ENCODE measurements at regions not wholly inside any gene's neighbourhood (a gene's known extent, or its start where the extent isn't known, plus 50 kb on each side); places are given as distances from the start of the nearest gene placed in this dataset.

- H3K9ac ChIP-seq (ENCODE audit: low read length), result no peak overlapping the region
- no peak overlapping the region for H2AFZ ChIP-seq (ENCODE audit: low read depth, low read length)
- no peaks in the 10 kb centered on the region for H3K27me3 ChIP-seq (ENCODE audit: insufficient read depth, low read depth, low read length)
- H4K20me1 ChIP-seq (ENCODE audit: insufficient read depth), result no peaks in the 10 kb centered on the region
- no peak overlapping the region for H3K4me3 ChIP-seq (ENCODE audit: low read length)
- no peaks in the 10 kb centered on the region for H3F3A ChIP-seq (ENCODE audit: insufficient read depth, low read length, poor library complexity, severe bottlenecking)
- no peaks in the 10 kb centered on the region for H3K9me2 ChIP-seq (ENCODE audit: insufficient read depth, low read length)
- H3K79me2 ChIP-seq (replicated peaks; ENCODE audit: insufficient read depth, low read length), result no peaks in the 10 kb centered on the region
- no peak overlapping the region for H3K4me2 ChIP-seq (ENCODE audit: low read length)
- no peaks in the 10 kb centered on the region for H3K9me3 ChIP-seq (ENCODE audit: low read length)
- no peaks in the 10 kb centered on the region for H3K36me3 ChIP-seq (ENCODE audit: insufficient read depth, low read length)
- TF ChIP-seq REST (IDR thresholded peaks at IDR 0.05; ENCODE audit: borderline replicate concordance) (peak; percentile 52), CTCF (IDR thresholded peaks at IDR 0.05; ENCODE audit: poor library complexity, severe bottlenecking) (no peak)
- no peak overlapping the region for H3K27ac ChIP-seq (ENCODE audit: low read length)
Observed at GRCh38 chr2:236994361-236994760, 91.3 kb upstream of the COPS8 start.

GRCh38 chr2:236997069-236997715 lies 88.5 kb upstream of the COPS8 start:
- H3K36me3 ChIP-seq (ENCODE audit: insufficient read depth, low read length), result no peaks in the 10 kb centered on the region
- H2AFZ ChIP-seq (ENCODE audit: low read depth, low read length), result no peak overlapping the region
- TF ChIP-seq POLR2AphosphoS5 (IDR thresholded peaks at IDR 0.05) (peak; percentile 21), SMC3 (conservative IDR thresholded peaks at IDR 0.05; ENCODE audit: poor library complexity) (no peak)
- no peaks in the 10 kb centered on the region for H3F3A ChIP-seq (ENCODE audit: insufficient read depth, low read length, poor library complexity, severe bottlenecking)
- no peaks in the 10 kb centered on the region for H3K9me2 ChIP-seq (ENCODE audit: insufficient read depth, low read length)
- H3K4me2 ChIP-seq (ENCODE audit: low read length), result no peak overlapping the region
- H3K9ac ChIP-seq (ENCODE audit: low read length), result no peak overlapping the region
- H3K27me3 ChIP-seq (ENCODE audit: insufficient read depth, low read depth, low read length), result no peaks in the 10 kb centered on the region
- H3K79me2 ChIP-seq (replicated peaks; ENCODE audit: insufficient read depth, low read length), result no peaks in the 10 kb centered on the region
- no peaks in the 10 kb centered on the region for H3K9me3 ChIP-seq (ENCODE audit: low read length)
- H3K27ac ChIP-seq (ENCODE audit: low read length), result no peak overlapping the region
- H4K20me1 ChIP-seq (ENCODE audit: insufficient read depth), result no peaks in the 10 kb centered on the region
- H3K4me3 ChIP-seq (ENCODE audit: low read length), result no peak overlapping the region

- no peak overlapping the region for H3K4me3 ChIP-seq (ENCODE audit: low read length)
- H4K20me1 ChIP-seq (ENCODE audit: insufficient read depth), result no peaks in the 10 kb centered on the region
- TF ChIP-seq EZH2 (IDR thresholded peaks at IDR 0.05; ENCODE audit: borderline replicate concordance, insufficient read depth, low read length, poor library complexity, severe bottlenecking), result no peak
- TF ChIP-seq MXI1 (conservative IDR thresholded peaks at IDR 0.05; ENCODE audit: poor library complexity, severe bottlenecking), result no peak
- H3K9ac ChIP-seq (ENCODE audit: low read length), result no peak overlapping the region
- H3K4me2 ChIP-seq (ENCODE audit: low read length), result no peak overlapping the region
- H3K9me3 ChIP-seq (ENCODE audit: low read length), result no peaks in the 10 kb centered on the region
- H3K27me3 ChIP-seq (ENCODE audit: insufficient read depth, low read depth, low read length), result no peaks in the 10 kb centered on the region
- no peaks in the 10 kb centered on the region for H3K9me2 ChIP-seq (ENCODE audit: insufficient read depth, low read length)
- no peaks in the 10 kb centered on the region for H3K36me3 ChIP-seq (ENCODE audit: insufficient read depth, low read length)
- H3K27ac ChIP-seq (ENCODE audit: low read length), result no peak overlapping the region
- H3F3A ChIP-seq (ENCODE audit: insufficient read depth, low read length, poor library complexity, severe bottlenecking), result no peaks in the 10 kb centered on the region
- H2AFZ ChIP-seq (ENCODE audit: low read depth, low read length), result no peak overlapping the region
- H3K79me2 ChIP-seq (replicated peaks; ENCODE audit: insufficient read depth, low read length), result no peaks in the 10 kb centered on the region
Observed at GRCh38 chr2:236998236-236998635, 87.5 kb upstream of the COPS8 start.

Measured in neural cell (in vitro differentiated cells).